ENCODE measurements at regions not wholly inside any gene's neighbourhood (a gene's known extent, or its start where the extent isn't known, plus 50 kb on each side); places are given as distances from the start of the nearest gene placed in this dataset.
A peak's percentile ranks its signal among the peaks of the same experiment; 100 is the strongest.

DNA sequence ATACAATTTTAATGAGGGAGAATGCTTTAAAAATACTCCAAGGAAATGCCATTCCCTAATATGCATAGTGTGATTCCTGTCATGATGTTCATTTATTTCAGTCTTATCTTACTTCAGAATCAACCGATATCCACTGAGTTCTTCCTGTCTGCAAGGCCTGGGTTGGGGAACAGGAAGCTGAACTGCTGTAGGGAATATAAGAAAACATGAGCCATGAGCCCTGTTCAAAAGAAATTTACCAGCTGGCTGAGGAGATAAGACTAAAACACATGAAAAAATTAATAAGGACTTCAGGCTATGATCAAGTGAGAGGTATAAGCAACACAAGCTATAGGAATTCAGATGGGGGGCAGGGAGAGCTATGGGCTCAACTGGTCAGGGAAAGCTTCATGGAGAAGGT, 184.7 kb downstream of the PLPP4 start:
- TF ChIP-seq CTCF (IDR thresholded peaks at IDR 0.05; ENCODE audit: low read depth, low read length, missing control alignments), result no peak
- Histone ChIP-seq H3K36me3 (replicated peaks) (no peaks in the 10 kb centered on the region), H3K27me3 (replicated peaks) (no peaks in the 10 kb centered on the region), H3K4me3 (ENCODE audit: low read depth, low read length) (no peak overlapping the region), H3K27ac (no peak overlapping the region)
- DNase-seq, result no peak
- in situ Hi-C loops (cut with HindIII; ENCODE audit: low pct_ligation_motif_present, low sequenced_read_pairs), result no loop called here

GRCh38 chr10:120643351-120643750, 186.3 kb downstream of the PLPP4 start:
- no peaks in the 10 kb centered on the region for H3K27me3 ChIP-seq (replicated peaks)
- H3K27ac ChIP-seq, result no peak overlapping the region
- no peaks in the 10 kb centered on the region for H3K36me3 ChIP-seq (replicated peaks)
- TF ChIP-seq CTCF (IDR thresholded peaks at IDR 0.05; ENCODE audit: low read depth, low read length, missing control alignments), result no peak
- no peak for DNase-seq
- H3K4me3 ChIP-seq (ENCODE audit: low read depth, low read length), result no peak overlapping the region
- in situ Hi-C loops (cut with HindIII; ENCODE audit: low pct_ligation_motif_present, low sequenced_read_pairs), result no loop called here

DNA sequence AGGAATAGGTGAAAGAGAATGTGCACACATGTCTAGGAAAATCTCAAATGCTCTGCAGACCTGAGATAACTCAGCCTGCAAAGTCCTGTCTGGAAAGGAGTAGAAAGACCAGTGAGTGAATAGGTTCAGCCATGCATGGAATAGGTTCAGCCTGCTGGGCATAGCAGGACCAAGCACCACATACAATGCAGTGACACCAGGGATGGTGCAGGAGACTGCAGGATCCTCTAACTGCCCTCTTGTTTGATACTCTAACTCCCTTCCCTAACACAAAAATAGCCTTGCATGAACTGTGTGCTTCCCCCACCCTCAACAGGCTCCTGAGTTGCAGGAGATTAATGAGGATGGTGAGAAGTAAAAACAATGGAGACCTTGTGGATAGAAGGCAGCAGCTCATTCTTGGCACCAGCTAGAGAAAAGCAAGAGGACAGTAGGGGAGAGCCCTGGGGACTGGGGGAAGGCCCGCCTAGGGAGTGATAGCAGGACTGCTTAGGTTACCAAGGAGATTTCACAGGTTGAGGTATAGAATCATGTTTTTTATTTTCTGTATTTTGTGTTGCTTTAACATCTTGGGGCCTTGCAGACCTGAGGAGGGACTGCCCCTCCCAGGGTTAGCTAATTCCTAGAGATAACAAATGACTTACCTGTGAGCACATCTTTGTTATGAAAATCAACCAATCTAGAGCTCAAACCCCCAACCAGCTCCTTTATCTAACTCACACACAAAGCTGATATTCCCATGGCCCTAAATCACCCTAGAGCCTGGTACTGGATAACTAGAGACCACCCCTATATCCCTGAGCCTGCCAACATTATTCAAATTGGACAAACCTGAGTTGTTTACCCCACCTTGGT, 187.8 kb downstream of the PLPP4 start:
- Histone ChIP-seq H3K4me3 (ENCODE audit: low read depth, low read length) (no peak overlapping the region), H3K27ac (no peak overlapping the region), H3K36me3 (replicated peaks) (no peaks in the 10 kb centered on the region), H3K27me3 (replicated peaks) (no peaks in the 10 kb centered on the region)
- in situ Hi-C loops (cut with HindIII; ENCODE audit: low pct_ligation_motif_present, low sequenced_read_pairs), result no loop called here
- DNase-seq, result no peak
- no peak for TF ChIP-seq CTCF (IDR thresholded peaks at IDR 0.05; ENCODE audit: low read depth, low read length, missing control alignments)

DNA sequence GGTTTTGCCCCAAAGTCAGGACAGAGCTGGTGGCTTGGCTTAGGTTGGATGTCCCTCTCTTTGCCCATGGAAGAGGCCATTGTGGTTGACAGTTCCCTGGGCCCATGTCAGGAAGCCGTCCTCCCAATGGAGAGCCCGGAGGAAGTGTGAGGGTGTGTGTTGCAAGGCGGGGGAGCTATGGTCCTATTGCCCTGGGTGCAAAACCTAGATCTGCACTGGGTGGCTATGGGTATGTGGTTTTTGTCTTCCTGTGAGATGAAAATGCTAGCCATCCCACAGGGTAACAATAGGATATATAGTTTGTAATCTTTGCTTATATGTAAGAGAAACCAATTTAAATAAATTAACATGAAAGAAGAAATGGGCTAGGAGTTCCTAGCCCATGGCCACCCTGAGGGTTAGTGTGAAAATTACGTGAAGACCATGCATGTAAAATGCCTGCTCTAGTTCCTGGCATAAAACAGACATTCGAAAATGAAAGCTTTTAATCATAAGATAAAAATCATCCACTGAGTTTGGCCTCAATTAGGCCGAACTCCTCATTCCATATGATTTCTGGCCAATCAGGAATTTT, 189.2 kb downstream of the PLPP4 start:
- Histone ChIP-seq H3K36me3 (replicated peaks) (no peaks in the 10 kb centered on the region), H3K27me3 (replicated peaks) (no peaks in the 10 kb centered on the region), H3K4me3 (ENCODE audit: low read depth, low read length) (no peak overlapping the region), H3K27ac (no peak overlapping the region)
- TF ChIP-seq CTCF (IDR thresholded peaks at IDR 0.05; ENCODE audit: low read depth, low read length, missing control alignments), result no peak
- in situ Hi-C loops (cut with HindIII; ENCODE audit: low pct_ligation_motif_present, low sequenced_read_pairs), result no loop called here
- no peak for DNase-seq

DNA sequence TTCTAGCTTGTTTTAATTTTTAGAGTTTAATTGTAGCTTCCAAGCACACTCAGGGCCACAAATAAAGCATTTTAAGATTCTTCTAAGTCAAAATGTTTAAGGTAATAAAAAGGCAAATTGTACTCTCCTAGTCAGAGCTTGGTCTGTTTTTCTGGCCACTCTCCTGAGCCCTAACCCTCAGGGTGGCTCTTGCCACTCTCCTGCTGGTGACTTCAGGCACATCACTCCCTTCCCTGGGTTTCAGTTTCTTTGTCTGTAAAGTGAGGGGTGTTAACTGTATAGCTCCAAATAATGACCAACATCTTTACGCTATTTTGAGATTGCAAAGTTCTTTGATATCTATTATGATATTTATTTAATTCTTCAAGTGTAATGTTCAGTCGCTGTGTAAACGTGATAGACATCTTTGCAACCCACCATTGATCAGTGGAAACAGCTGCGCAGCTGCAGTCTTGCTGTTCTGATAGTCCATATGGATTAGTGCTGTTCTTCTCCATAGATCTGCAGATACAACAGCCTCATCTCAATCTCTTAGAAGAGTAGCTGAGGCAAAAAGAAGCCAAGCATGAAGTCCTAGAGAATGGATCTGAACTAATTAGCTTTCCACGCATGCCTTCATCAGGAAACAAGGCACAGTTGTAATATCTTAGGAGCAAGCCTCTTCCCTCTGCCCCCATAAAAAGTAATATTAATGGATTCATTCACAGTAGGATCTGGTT, 189.9 kb downstream of the PLPP4 start:
- peak; percentile 23 for TF ChIP-seq CTCF (IDR thresholded peaks at IDR 0.05; ENCODE audit: low read depth, low read length, missing control alignments)
- in situ Hi-C loops (cut with HindIII; ENCODE audit: low pct_ligation_motif_present, low sequenced_read_pairs), result no loop called here
- Histone ChIP-seq H3K27ac (no peak overlapping the region), H3K36me3 (replicated peaks) (no peaks in the 10 kb centered on the region), H3K4me3 (ENCODE audit: low read depth, low read length) (no peak overlapping the region), H3K27me3 (replicated peaks) (no peaks in the 10 kb centered on the region)
- no peak for DNase-seq

Measured in brain microvascular endothelial cell (primary cell).